ENCODE measurements at regions not wholly inside any gene's neighbourhood (a gene's known extent, or its start where the extent isn't known, plus 50 kb on each side); places are given as distances from the start of the nearest gene placed in this dataset.

- TF ChIP-seq CTCF (conservative IDR thresholded peaks at IDR 0.05; ENCODE audit: low read depth, low read length) (no peak), EZH2 (IDR thresholded peaks at IDR 0.05; ENCODE audit: borderline replicate concordance, low read depth, low read length, poor library complexity, severe bottlenecking) (no peak)
These were observed 96.5 kb downstream of the SIK1 start for GRCh38 chr21:43330306-43330881.

Data from A673 (cell line).